ENCODE measurements at regions not wholly inside any gene's neighbourhood (a gene's known extent, or its start where the extent isn't known, plus 50 kb on each side); places are given as distances from the start of the nearest gene placed in this dataset.

GRCh38 chr6:76506808-76507207, 434.3 kb upstream of the IMPG1 start:
- TF ChIP-seq POLR2A (IDR thresholded peaks at IDR 0.05; ENCODE audit: low read depth, low read length) = no peak
- no peak for TF ChIP-seq POLR2AphosphoS5 (IDR thresholded peaks at IDR 0.05; ENCODE audit: low read depth, low read length)
- no peak for TF ChIP-seq TAF1 (IDR thresholded peaks at IDR 0.05; ENCODE audit: borderline replicate concordance, low read depth, low read length)
